HG02571 (cell line): ENCODE measurements at regions not wholly inside any gene's neighbourhood (a gene's known extent, or its start where the extent isn't known, plus 50 kb on each side); places are given as distances from the start of the nearest gene placed in this dataset.
"Not testable (repeated sequence)": the region's sequence is repeated elsewhere in the genome, so short reads cannot be mapped to it uniquely, and the experiment has no call there.

Experiments used
- ATAC-seq: cut with Tn5 transposase; IDR thresholded peaks from one replicate; pipeline ENCODE4 v1.9.1; 2021; ENCODE audit warnings: mild to moderate bottlenecking, moderate library complexity; ENCODE audit not compliant: unreplicated experiment

DNA sequence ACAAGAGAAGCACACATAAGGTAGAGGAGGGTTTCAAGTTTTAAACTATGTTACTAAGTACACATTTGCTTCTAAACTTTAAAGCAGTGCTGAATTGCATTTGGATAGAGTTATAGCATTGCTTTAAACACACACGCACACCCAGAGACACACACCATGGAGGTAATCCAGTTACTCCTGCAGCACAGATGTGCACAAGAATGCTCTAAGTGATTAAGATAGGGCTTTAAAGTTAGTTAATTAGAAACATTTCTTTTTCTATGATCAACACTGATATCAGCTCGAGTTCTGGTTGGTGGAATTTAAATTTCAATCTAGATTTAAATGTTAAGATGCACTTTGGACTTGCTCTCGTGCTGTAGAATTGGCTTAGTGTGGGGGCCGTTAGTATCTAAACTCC lies 492.3 kb downstream of the ZEB2 start:
- ATAC-seq, result no peak

DNA sequence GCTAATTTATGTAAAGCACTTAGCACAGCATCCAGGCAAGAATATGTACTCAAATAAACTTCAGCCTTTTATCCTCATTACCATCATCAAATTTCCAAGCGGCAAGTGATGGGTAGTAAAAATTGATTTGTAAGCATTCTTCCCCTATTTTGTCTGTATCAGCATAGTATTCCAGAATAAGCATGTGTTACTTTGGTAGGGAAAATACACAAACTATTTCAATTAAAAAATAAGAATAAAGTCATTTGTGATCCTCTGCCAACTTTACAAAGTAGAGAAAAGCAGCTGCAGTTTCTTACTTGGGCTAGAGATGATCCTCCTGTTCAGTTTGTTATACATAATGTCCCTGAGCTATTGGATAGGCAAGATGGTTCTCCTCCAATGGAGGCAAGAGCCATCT lies 493.2 kb downstream of the ZEB2 start:
- ATAC-seq, result no peak

DNA sequence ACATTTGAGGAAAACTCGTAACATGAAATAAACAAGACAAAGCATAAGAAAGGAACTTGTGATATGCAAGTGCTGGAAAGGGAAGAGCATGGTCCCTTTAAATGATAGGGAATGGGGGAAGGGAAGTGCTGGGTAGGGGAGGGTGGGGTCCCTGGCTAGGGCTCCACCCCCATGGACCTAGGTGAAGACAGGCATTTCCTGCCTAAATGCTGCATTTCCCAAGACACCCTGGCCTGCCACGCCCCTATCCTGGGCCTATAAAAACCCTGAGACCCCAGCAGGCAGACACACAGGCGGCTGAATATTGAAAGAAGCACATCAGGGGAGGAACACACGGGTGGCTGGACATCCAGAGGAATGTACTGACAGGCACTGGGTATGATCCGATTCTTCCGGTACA lies 499.9 kb downstream of the ZEB2 start:
- no peak for ATAC-seq

DNA sequence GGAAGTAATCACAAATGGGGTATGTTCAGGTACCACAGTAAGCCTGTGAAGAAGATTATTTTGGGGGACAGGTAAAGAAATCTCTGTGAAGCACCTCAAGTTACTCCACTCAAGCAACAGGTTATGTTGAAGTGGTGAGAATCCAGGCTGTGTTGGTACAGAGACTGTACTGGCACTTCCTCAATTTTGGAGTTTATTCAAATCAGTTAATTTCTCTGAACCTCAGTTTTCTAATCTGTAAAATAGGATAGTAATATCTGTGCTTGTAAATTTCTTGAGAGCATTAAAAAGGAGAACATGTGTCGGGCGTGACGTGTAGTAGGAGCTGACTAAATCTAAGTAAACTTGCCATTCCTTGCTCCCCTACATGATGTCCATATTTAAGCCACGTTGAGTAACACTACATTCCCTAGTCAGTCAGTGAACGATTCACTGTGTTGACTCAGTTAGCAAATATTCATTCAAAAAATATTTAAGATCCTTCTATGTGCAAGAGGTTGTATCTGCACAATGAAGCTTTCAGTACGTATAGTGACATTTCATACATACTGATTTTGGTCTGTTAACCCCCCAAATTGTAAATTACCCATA lies 504.2 kb downstream of the ZEB2 start:
- no peak for ATAC-seq

DNA sequence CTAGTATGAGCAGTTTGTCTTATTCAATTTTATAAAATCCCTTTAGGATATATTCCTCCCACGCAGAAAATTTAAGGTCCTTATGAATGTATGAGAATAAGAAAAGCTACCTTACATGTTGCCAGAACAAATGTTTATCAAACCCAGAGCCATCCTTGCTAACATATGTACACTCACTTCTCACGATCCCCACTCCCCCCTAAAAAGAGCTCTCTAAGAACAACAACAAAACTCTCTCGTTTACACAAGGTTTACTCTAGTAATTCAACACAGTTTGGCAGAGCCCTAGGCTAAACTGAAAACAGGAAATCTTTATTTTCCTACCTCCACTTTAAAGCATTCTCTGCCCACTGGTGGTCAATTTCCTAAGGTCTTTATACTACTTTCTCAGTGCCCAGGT lies 504.9 kb downstream of the ZEB2 start:
- no peak for ATAC-seq

DNA sequence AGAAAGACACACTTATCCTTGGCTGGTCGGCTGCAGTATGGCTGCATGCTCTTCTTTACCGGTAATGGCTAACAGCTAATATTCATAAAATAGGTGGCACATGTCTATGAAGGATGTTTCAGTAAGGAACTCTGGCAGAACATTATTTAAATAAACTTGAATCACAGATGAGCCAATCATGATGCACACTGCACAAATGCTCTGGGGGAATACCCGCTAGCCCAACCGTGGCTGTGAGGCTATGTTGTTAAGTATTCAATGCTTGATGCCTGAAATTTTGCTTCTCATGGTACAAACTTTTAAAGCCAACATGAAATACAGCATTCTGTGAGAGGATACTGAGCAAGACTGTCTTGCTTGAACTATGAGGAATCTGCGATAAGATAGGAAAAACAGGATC lies 505.8 kb downstream of the ZEB2 start:
- no peak for ATAC-seq

DNA sequence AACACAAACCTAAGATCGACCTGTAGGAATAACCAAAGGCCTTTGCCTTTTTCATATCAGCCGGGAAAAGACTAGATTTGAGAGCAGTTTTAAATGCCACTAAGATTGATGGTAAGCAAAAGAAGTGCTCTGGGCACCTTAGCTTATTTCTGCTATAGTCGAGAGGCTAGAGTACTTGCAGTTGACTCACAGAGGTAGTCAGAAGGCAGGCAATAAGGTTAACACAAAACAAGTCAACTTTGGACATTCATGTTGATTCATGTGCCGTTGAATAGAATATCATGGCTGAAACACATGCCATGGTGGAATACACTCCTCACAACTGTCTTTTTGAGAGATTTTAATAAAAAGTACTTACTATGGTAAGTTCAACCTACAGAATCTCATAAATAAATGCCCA lies 507.6 kb downstream of the ZEB2 start:
- no peak for ATAC-seq

DNA sequence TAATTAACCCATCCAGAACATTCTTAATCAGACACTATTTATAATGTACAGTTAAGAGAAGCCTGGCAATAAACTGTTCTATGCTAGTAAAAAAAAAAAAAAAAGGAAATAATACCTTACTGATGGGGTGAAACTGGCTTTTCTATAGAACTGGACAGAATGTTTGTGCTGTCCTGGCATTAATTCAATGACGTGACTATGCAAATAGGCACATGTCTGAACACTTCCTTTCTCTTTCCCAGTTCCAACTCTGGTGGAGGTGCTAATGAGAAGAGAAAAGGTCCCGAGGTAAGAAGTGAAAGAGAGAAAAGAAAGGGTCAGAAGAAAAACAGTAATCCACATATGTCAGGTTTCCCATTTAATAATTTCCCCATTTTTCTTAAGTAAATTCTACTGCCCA lies 508.4 kb downstream of the ZEB2 start:
- ATAC-seq, result no peak

DNA sequence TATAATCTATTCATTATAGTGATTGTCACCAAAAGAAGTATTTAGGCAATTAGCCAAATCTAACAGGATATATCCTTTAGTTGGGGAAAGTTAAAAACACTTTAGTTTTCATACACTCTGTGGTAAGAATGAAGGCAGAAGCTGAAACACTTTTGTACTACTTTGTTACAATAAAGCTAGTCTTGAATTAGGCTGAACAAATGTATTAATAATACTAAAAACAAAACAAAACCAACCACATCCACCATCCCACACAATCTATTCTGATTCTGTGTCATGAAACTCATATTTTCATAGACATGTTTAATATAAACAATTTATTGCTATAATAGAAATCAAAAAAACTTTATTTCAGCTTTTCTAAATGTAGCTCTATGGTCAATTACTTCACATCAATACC lies 508.8 kb downstream of the ZEB2 start:
- no peak for ATAC-seq

DNA sequence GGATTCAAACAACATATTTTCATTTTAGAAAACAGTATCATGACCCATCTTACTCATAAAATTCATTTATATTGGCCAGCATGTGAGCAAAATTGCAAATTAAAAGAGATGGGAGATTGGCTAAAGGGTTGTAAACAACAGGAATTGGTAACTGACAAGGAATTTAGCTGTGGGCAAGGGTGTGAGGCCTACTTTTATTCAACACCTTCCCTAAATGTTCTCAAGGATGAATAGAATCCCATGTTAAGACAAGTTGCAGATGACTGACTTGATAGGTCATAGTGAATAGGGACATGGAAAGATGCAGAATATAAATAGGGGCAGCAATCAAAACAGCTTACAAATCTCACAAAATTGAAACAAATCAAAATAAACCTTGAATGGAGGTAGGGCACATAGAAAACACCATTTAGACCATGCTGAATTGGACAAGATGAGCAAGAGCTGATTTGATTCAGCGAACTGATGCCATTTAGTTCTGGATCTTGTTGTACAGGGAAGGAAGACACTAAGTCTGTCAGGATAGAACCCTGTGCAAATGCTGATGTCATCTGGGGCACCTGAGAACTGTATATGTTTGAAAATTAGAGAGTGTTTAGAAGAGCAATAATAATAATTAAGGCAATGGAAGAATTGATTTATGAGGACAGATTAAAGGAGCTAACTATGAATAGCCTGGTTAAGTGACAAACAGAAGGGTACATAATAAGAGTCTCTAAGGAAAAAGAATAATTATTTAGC lies 509.7 kb downstream of the ZEB2 start:
- ATAC-seq, result no peak

DNA sequence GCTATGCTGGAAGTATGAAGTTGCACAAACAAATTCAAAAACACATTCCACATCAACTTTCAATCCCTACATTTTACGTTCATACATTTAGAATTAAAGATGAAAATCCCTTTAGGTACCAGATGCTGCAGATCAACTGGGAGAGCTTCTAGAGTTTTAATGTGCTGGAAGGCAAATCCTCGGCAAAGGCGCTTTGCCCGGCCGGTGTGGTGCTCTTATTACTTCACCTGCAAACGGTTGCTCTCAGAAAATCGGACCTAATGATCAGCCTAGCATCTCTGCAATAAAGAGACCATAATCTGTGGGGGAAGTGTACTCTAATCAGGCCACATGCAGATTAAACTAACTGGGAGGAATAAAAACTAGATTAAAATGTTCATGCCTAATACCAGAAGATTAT lies 513.8 kb downstream of the ZEB2 start:
- ATAC-seq, result no peak

DNA sequence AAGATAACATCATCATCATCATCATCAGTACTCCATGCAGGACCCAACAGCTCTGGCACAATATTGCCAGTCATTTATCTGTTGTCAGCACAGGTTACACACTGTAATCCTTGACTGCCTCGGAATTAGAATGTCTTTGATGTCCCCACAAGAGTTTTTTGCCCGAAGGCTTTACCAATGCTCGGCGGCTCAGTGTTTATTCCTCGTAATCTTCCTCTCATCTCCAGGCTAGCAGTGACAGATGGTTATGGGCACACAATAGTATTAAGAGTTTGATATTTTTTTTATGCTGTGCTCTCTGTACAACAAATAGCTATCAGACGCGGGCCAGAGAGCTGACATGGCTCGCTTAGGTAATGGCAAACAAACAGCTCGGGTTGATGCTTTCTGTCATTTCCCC lies 515.2 kb downstream of the ZEB2 start:
- no peak for ATAC-seq

DNA sequence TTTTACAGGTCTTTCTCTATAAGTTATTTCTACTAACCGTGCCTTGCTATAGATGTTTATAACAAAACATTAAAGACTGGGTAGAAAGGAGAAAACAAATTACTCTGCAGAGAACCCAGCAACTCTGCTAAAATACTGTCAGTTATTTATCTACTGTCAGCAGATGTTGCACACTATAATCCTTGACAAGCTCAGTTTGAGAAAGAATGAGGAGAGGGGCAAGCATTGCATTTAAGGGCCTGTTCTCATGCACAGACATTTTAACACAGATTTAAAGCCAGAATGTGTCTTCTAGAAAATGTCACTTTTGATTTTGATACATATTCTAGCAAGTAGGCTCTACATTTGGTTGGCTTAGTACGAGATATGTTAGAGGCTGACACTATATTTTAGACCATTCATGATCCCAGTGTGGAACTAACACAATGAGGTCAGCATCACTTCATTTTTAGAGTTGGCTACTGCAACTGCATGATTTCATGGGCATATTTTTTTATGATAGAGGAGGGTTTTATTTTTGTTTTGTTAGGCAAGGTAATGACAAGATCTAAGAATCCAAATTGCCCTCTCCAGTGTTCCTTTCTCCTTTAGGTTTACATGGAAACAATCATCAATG lies 516.4 kb downstream of the ZEB2 start:
- ATAC-seq, result no peak

DNA sequence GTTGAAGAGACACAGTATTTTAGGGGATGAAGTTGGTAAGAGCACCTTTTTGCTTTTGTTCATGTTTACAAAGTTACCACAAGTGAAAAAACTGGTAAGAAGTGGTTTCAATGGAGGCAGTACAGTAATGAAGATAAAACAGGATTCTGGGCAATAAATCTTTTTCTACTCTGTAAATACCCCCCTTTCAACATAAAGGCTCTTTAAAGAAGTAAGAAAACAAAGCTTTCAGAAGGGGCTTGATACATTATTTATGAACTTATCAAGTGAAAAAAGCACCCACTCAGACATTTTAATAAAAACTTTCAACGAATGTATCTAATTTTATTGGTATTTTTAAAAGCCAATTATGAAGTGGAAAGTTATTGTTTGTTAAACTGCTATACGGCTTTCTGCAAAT lies 522.9 kb downstream of the ZEB2 start:
- no peak for ATAC-seq

DNA sequence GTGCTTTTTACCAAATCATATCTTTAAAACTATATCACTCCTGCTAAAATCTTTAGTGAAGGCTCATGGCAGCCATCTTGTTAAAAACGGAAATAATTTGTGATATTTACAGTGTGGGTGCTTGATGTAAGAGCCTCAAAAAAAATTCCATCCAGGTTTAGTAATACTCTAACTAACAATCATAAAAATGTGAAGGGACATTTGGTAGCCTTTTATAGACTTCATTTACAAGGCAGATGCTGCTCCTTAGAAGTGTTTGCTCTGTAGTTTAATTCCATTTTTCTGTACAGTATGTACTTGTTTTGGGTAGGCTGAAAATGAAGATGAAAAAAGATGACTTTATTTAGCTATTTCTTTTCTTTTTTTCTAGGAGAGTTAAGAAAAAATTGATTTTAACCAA lies 525.0 kb downstream of the ZEB2 start:
- ATAC-seq, result no peak

DNA sequence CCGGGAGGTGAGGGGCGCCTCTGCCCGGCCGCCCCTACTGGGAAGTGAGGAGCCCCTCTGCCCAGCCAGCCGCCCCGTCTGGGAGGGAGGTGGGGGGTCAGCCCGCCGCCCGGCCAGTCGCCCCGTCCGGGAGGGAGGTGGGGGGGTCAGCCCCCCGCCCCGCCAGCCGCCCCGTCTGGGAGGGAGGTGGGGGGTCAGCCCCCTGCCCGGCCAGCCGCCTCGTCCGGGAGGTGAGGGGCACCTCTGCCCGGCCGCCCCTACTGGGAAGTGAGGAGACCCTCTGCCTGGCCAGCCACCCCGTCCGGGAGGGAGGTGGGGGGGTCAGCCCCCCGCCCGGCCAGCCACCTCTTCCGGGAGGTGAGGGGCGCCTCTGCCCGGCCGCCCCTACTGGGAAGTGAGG lies 528.3 kb downstream of the ZEB2 start:
- not testable (repeated sequence) for ATAC-seq

DNA sequence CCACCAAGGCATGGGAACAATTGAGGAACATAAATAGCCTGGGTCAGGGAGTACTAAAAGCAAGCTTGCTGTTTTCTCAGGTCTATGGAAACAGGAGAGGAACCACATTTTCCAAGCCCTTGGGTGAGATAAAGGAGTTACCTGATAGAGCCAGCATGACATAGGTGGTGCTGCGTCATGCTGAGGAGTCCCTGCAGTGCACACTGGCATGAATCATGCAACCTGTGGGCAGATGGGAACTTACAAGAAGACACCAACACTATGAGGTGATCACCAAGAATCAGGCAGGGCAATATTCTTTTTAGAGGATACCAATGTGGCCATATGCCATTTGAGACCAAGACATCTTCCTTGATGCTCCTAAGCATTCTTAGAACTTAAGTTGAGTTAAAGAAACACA lies 531.8 kb downstream of the ZEB2 start:
- no peak for ATAC-seq

DNA sequence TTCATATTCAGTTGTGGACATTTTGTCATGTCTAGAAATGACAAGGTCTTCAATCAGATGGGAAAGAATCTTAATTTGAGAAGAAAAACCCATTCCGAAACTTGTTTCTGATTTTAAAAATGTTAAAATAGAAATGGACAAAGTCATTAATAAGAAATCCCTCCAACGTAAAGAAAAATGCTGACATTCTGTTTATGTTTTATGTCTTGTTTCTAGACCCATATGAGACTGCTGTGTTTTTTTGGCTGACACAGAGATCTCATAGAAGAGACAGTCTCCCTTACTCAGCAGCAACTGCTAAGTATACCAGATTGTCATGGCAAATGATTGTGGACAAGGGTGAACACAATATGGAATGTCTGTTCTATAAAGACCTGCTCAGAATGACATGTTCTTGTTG lies 538.5 kb downstream of the ZEB2 start:
- no peak for ATAC-seq

DNA sequence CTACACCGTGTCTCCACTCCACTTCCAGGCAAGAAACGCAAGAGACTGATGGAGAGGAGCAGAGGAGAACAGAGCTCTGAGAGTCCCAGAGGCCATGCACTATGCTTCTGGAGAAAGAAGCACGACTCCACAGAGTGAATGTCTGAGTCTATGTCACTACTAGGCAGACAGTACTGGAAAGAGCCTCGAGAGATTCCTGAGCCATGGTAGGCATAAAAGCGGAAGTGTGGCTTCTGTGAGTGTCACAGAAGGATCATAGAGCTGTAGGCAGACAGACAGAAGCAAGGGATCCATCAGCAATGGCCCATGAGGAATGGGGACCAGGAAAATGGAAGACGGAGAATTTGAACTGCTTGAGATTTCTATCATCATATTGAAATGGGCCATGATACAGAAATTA lies 542.6 kb downstream of the ZEB2 start:
- ATAC-seq, result no peak

DNA sequence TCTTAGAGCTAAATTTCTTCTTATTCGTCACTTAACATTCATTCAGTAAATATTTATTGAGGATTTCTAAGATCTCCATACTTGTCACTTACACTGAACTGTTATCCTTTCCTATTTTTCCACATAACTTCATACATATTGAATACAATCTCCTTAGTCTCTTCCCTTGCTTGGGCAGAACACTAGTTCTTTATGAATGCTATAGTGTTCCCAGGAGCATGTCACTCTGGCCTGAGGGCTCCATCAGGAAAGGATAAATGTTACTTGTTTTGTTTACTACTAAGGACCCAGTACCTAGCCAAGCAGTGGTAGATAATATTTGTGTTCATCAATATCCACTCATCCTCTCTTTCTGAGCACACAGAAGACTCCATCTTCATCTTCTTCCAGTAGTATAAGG lies 544.7 kb downstream of the ZEB2 start:
- ATAC-seq, result no peak

DNA sequence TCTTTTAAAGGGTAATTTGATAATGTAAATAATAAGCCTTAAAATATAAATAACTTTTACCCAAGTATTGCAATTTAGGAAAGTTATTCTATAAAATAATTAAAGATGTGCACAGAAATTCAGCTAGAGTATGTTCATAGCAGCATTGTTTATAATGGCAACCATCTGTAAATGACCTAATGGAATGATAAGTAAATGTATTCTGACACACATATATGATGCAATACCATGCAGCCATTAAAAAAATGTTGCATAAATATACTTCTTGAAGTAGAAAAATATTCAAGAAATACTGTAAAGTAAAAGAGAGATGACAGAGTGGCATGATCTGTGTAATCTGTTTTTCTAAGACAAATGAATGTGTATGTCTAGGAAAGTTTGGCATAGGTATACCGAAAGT lies 545.7 kb downstream of the ZEB2 start:
- ATAC-seq, result no peak

DNA sequence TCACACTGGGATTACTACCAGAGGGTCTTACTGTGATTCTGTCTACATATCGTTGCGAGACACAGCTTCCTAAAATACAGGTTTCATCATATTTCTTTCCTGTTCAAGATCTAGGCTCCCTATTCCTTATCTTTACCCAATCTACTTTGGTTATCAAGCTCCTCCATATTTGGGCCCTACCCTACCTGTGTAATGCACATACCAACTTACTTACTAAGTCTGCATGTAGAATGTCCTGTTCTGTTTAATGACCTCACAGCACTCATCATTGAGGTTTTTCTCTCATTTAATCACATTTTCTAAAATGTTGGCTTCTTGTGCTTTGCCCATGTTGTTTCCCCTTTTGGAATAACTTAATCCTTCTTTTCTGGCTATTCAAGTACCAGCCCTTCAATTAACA lies 551.1 kb downstream of the ZEB2 start:
- no peak for ATAC-seq

DNA sequence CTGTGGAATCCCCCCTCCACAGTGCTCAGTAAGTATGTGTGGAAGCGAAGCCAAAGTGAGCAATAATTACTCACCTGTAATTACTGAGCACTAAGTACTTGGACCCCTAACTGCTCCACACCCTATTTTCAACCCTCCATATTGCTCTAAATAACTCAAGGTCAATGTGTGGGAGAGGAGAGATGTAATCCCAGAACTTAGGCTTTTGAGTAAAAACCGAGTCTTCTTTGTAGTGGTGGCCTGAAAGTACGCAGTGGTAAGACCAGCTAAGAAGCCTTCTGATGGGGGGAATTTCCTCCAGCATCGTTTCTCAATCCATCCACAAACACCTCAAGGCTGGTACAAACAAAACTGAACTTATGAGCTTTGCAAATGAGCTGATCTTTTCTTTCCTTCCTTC lies 551.6 kb downstream of the ZEB2 start:
- no peak for ATAC-seq
